Endothelial cell of umbilical vein (primary cell): ENCODE measurements at regions not wholly inside any gene's neighbourhood (a gene's known extent, or its start where the extent isn't known, plus 50 kb on each side); places are given as distances from the start of the nearest gene placed in this dataset.

Experiments used
- BruUV-seq: library from RNA; stranded (reverse); fragments of 400-500 nt; replicated peaks from 2 replicates; lab custom pipeline; 2021; lab: Mats Ljungman, UMichigan
- CTCF ChIA-PET: fragments of 300-600, 350-600 bp; sonication (Branson Sonifier 250); formaldehyde crosslinking; loops from one replicate; lab custom pipeline; 2021; ENCODE audit warnings: antibody characterized with exemption, inconsistent platforms; lab: Charles Lee
- POLR2A ChIA-PET: fragments of 300-600, 350-600 bp; sonication (Branson Sonifier 250); formaldehyde crosslinking; loops from one replicate; lab custom pipeline; 2021; ENCODE audit warnings: antibody characterized with exemption, inconsistent platforms; lab: Charles Lee
- DNase-seq: peaks from one replicate; pipeline ENCODE4 v3.0.0-alpha.2; 2011; ENCODE audit warnings: low read depth, low spot score
- FAIRE-seq: peaks from 2 replicates; lab custom pipeline; 2011; peaks lifted over from hg19 to GRCh38; lab: Jason Lieb, UNC
- H2AFZ ChIP-seq: 2 replicates; pipeline ENCODE4 v1.6.0; 2012; ENCODE audit warnings: low read depth, low read length, control low read depth, inconsistent platforms
- H3K27ac ChIP-seq: 2 replicates; pipeline ENCODE4 v1.5.1; 2011; ENCODE audit warnings: low read depth, mild to moderate bottlenecking, control low read depth, low read length, moderate library complexity; ENCODE audit not compliant: insufficient read depth
- H3K27me3 ChIP-seq, 2 experiments: 2 replicates each; pipeline versions ENCODE4 v1.6.0 to v1.6.1; 2011; ENCODE audit warnings: low read length in 2 of 2, mixed read lengths in 1 of 2; ENCODE audit not compliant: control insufficient read depth in 2 of 2, insufficient read depth in 2 of 2
- H3K36me3 ChIP-seq, 2 experiments: 2 replicates in 1 of 2; 3 replicates in 1 of 2; pipeline ENCODE4 v1.5.1; 2011; ENCODE audit warnings: low read length in 2 of 2, mild to moderate bottlenecking in 1 of 2, moderate library complexity in 1 of 2; ENCODE audit not compliant: control insufficient read depth in 2 of 2, insufficient read depth in 2 of 2; ENCODE audit errors: extremely low read depth in 1 of 2
- H3K4me1 ChIP-seq: 3 replicates; pipeline ENCODE4 v1.5.1; 2011; ENCODE audit warnings: mild to moderate bottlenecking, low read length; ENCODE audit not compliant: control insufficient read depth, insufficient read depth; ENCODE audit errors: extremely low read depth
- H3K4me2 ChIP-seq: 2 replicates; pipeline ENCODE4 v1.6.1; 2011; ENCODE audit warnings: low read length, control low read depth, mixed read lengths; ENCODE audit not compliant: insufficient read depth
- H3K4me3 ChIP-seq, 3 experiments: fragments of 200-600 bp in 1 of 3; sonication (generic), shearing (Covaris generic) in 1 of 3; replicated peaks in 1 of 3; 2 replicates each; pipeline ENCODE4 v1.5.1; 2011 to 2016; ENCODE audit warnings: control low read depth in 3 of 3, low read length in 3 of 3, mild to moderate bottlenecking in 2 of 3, inconsistent platforms in 1 of 3, low read depth in 1 of 3, moderate library complexity in 1 of 3; ENCODE audit not compliant: insufficient read depth in 1 of 3
- H3K79me2 ChIP-seq: 2 replicates; pipeline ENCODE4 v1.6.0; 2012; ENCODE audit warnings: low read length, inconsistent platforms; ENCODE audit not compliant: control insufficient read depth, insufficient read depth
- H3K9ac ChIP-seq: replicated peaks from 2 replicates; pipeline ENCODE3; 2011; ENCODE audit warnings: low read length, control low read depth; ENCODE audit not compliant: insufficient read depth; ENCODE audit errors: extremely low read depth
- H3K9me1 ChIP-seq: replicated peaks from 3 replicates; pipeline ENCODE4 v1.6.0; 2011; ENCODE audit warnings: mild to moderate bottlenecking, low read length; ENCODE audit not compliant: control insufficient read depth, insufficient read depth; ENCODE audit errors: extremely low read depth
- H3K9me3 ChIP-seq: replicated peaks from 2 replicates; pipeline ENCODE4 v1.5.1; 2012; ENCODE audit warnings: low read length, inconsistent platforms; ENCODE audit not compliant: control insufficient read depth, insufficient read depth
- H4K20me1 ChIP-seq: replicated peaks from 2 replicates; pipeline ENCODE3; 2011; ENCODE audit warnings: mild to moderate bottlenecking, low read length; ENCODE audit not compliant: control insufficient read depth, insufficient read depth; ENCODE audit errors: extremely low read depth
- EZH2 ChIP-seq: IDR thresholded peaks from 2 replicates; pipeline ENCODE4 v1.6.1; 2012; ENCODE audit warnings: borderline replicate concordance, low read depth, mild to moderate bottlenecking, moderate library complexity, low read length, inconsistent platforms; ENCODE audit not compliant: severe bottlenecking
- FOS ChIP-seq: IDR thresholded peaks from 2 replicates; pipeline ENCODE4 v1.6.1; 2011; ENCODE audit warnings: mild to moderate bottlenecking, low read length, moderate library complexity, borderline replicate concordance; ENCODE audit not compliant: insufficient read depth
- GATA2 ChIP-seq: IDR thresholded peaks from 2 replicates; pipeline ENCODE4 v1.7.0; 2011; ENCODE audit warnings: low read depth, mild to moderate bottlenecking, moderate library complexity, mixed read lengths, low read length; ENCODE audit not compliant: insufficient read length, insufficient read depth
- JUN ChIP-seq: IDR thresholded peaks from 2 replicates; pipeline ENCODE4 v1.6.1; 2011; ENCODE audit warnings: borderline replicate concordance, low read depth; ENCODE audit not compliant: insufficient read length, insufficient read depth
- MAX ChIP-seq: IDR thresholded peaks from 2 replicates; pipeline ENCODE4 v1.6.1; 2011; ENCODE audit not compliant: insufficient read depth, insufficient read length
- MYC ChIP-seq: IDR thresholded peaks from one replicate; pipeline ENCODE4 v1.6.1; 2011; ENCODE audit warnings: mild to moderate bottlenecking, low read depth, low read length
- POLR2A ChIP-seq: IDR thresholded peaks from 2 replicates; pipeline ENCODE4 v1.6.1; 2012; ENCODE audit warnings: low read depth, mild to moderate bottlenecking, control low read depth, low read length
- POLR2AphosphoS5 ChIP-seq: IDR thresholded peaks from 2 replicates; pipeline ENCODE4 v1.6.1; 2012; ENCODE audit warnings: low read depth, mild to moderate bottlenecking, control low read depth, low read length, moderate library complexity; ENCODE audit not compliant: insufficient read depth
- dilution Hi-C: fragments of 300-500 bp; cut with MboI; formaldehyde crosslinking; loops from one replicate; pipeline ENCODE4 v1.15.0; 2019; ENCODE audit warnings: low sequenced_read_pairs; ENCODE audit not compliant: extremely low pct_ligation_motif_present
- intact Hi-C: fragments of 100-400 bp; cut with micrococcal nuclease; formaldehyde crosslinking; loops from one replicate; pipeline ENCODE4 v1.10.0; 2022
- TF ChIP-seq, protein P1 (sequence below), 2 donors: IDR thresholded peaks; 1 replicate in 1 of 2; 2 replicates in 1 of 2; pipeline ENCODE4 v1.5.1; 2011; ENCODE audit warnings: low read length in 2 of 2, mild to moderate bottlenecking in 2 of 2, moderate library complexity in 2 of 2, control low read depth in 1 of 2, inconsistent platforms in 1 of 2, low read depth in 1 of 2; ENCODE audit not compliant: insufficient read depth in 1 of 2; ENCODE audit errors: extremely low read depth in 1 of 2

DNA sequence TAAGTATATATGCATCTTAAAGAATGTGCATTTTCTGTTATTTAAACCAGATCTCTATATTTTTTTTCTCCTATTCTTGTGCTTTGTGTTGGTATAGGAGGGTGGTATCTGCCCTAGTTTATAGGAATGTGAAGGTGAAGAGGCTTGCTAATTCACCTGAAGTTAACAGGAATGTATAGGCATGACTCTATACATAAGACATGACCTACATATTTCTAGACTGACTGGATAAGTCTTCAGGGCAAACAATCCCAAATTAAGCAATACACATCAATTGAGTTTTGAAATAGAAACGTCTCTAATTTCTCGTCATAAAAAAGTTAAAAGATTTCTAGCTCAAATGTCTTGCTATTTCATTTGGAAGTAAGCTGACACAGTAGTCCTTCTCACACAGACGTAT is 410.0 kb downstream of the DIPK2A start:
- BruUV-seq, result no TSS peak
- H3K9me3 ChIP-seq, result no peaks in the 10 kb centered on the region
- no peaks in the 10 kb centered on the region for H3K79me2 ChIP-seq
- H3K9ac ChIP-seq, result no peak overlapping the region
- H3K9me1 ChIP-seq, result no peaks in the 10 kb centered on the region
- FAIRE-seq (no peak), DNase-seq (no peak)
- no peaks in the 10 kb centered on the region for H3K27me3 ChIP-seq
- H3K4me1 ChIP-seq, result no peaks in the 10 kb centered on the region
- no peaks in the 10 kb centered on the region for H4K20me1 ChIP-seq
- H3K36me3 ChIP-seq, result no peaks in the 10 kb centered on the region
- H3K27ac ChIP-seq, result no peak overlapping the region
- no peak overlapping the region for H3K4me3 ChIP-seq
- H2AFZ ChIP-seq, result no peak overlapping the region
- ChIA-PET POLR2A (no interaction called here), CTCF (interaction anchor here (1.4 kb wide), 1 partner anchor 54 kb away, joined by 5 read pairs; no protein-coding TSS in a partner anchor)
- intact Hi-C loops (no loop called here), dilution Hi-C loops (no loop called here)
- no peak overlapping the region for H3K4me2 ChIP-seq
- no peak for TF ChIP-seq MAX
- TF ChIP-seq POLR2A, result no peak
- TF ChIP-seq, protein P1, sequence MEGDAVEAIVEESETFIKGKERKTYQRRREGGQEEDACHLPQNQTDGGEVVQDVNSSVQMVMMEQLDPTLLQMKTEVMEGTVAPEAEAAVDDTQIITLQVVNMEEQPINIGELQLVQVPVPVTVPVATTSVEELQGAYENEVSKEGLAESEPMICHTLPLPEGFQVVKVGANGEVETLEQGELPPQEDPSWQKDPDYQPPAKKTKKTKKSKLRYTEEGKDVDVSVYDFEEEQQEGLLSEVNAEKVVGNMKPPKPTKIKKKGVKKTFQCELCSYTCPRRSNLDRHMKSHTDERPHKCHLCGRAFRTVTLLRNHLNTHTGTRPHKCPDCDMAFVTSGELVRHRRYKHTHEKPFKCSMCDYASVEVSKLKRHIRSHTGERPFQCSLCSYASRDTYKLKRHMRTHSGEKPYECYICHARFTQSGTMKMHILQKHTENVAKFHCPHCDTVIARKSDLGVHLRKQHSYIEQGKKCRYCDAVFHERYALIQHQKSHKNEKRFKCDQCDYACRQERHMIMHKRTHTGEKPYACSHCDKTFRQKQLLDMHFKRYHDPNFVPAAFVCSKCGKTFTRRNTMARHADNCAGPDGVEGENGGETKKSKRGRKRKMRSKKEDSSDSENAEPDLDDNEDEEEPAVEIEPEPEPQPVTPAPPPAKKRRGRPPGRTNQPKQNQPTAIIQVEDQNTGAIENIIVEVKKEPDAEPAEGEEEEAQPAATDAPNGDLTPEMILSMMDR (IDR thresholded peaks at IDR 0.05; ENCODE audit: extremely low read depth in 1 of 2, insufficient read depth in 1 of 2, low read depth in 1 of 2, low read length in 2 of 2), result no peak
- no peak for TF ChIP-seq MYC
- no peak for TF ChIP-seq POLR2AphosphoS5
- no peak for TF ChIP-seq JUN
- TF ChIP-seq FOS, result no peak
- no peak for TF ChIP-seq EZH2
- TF ChIP-seq GATA2, result no peak
